Endothelial cell of umbilical vein (primary cell): ENCODE measurements at regions not wholly inside any gene's neighbourhood (a gene's known extent, or its start where the extent isn't known, plus 50 kb on each side); places are given as distances from the start of the nearest gene placed in this dataset.

ENCODE experiments used
- CTCF ChIP-seq, 2 donors: IDR thresholded peaks; 1 replicate in 1 of 2; 2 replicates in 1 of 2; pipeline ENCODE4 v1.5.1; 2011; ENCODE audit warnings: low read length in 2 of 2, mild to moderate bottlenecking in 2 of 2, moderate library complexity in 2 of 2, control low read depth in 1 of 2, inconsistent platforms in 1 of 2, low read depth in 1 of 2; ENCODE audit not compliant: insufficient read depth in 1 of 2; ENCODE audit errors: extremely low read depth in 1 of 2
- EZH2 ChIP-seq: IDR thresholded peaks from 2 replicates; pipeline ENCODE4 v1.6.1; 2012; ENCODE audit warnings: borderline replicate concordance, low read depth, mild to moderate bottlenecking, moderate library complexity, low read length, inconsistent platforms; ENCODE audit not compliant: severe bottlenecking
- POLR2A ChIP-seq: IDR thresholded peaks from 2 replicates; pipeline ENCODE4 v1.6.1; 2012; ENCODE audit warnings: low read depth, mild to moderate bottlenecking, control low read depth, low read length
- POLR2AphosphoS5 ChIP-seq: IDR thresholded peaks from 2 replicates; pipeline ENCODE4 v1.6.1; 2012; ENCODE audit warnings: low read depth, mild to moderate bottlenecking, control low read depth, low read length, moderate library complexity; ENCODE audit not compliant: insufficient read depth

GRCh38 chr10:110405380-110405779, 92.3 kb upstream of the DUSP5 start:
- TF ChIP-seq POLR2A (no peak), CTCF (IDR thresholded peaks at IDR 0.05; ENCODE audit: extremely low read depth in 1 of 2, insufficient read depth in 1 of 2, low read depth in 1 of 2, low read length in 2 of 2) (no peak), EZH2 (no peak), POLR2AphosphoS5 (no peak)
